LNCAP (cell line): ENCODE measurements at regions not wholly inside any gene's neighbourhood (a gene's known extent, or its start where the extent isn't known, plus 50 kb on each side); places are given as distances from the start of the nearest gene placed in this dataset.
A peak's percentile ranks its signal among the peaks of the same experiment; 100 is the strongest.

Source experiments
- CTCF ChIP-seq: fragments of 450-650 bp; IDR thresholded peaks from 2 replicates; pipeline ENCODE4 v1.5.1; 2017; ENCODE audit warnings: mild to moderate bottlenecking

DNA sequence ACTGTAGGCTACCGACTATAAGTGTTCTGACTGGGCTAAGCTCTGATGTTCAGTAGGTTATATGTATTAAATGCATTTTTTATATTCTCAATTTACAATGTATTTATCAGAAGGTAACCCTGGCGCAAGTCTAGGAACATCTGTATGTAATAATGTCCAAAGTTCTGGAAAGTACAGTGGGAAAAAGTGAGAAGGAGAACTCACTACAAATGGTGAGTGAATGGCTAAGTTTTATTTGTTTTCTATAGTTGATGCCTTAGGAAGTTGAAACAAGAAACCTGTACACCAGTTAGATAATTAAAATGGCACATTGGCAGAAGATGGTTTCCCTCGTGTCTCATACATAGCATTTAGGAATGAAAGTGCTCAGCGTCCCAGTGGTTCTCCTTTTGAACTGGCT is 333.4 kb upstream of the THRB start:
- no peak for TF ChIP-seq CTCF

GRCh38 chr3:24828551-24828950 is 333.9 kb upstream of the THRB start:
- TF ChIP-seq CTCF = no peak

DNA sequence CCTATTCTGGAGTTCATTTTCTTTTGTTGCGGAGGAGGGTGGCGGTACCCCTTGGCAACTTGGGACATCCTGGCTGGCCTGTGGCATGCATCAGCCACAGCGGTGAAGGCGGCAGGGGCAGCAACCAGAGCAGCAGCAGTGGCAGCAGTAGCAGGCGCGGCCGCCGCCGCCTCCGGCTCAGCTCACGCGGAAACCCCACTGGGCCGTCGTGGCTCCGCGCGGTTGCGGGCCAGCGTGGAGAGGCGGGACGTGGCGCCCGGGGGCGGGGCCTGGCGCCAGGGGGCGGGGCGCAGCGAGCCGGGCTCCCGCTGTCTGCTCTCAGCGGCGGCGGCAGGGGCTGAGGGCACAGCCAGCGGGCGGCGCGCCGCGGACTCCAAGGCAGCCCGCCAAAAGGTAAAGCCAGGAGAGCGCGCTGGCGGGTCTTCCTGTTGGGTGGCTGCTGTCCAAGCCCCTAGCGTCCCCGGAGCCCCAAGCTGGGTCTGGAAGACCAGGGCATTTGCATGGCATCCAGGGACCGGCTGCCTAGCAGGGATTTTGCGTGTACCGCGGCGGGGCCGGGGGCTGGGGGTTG is 334.4 kb upstream of the THRB start:
- TF ChIP-seq CTCF = peak; percentile 25; the same call in 1 of the 2 replicates

DNA sequence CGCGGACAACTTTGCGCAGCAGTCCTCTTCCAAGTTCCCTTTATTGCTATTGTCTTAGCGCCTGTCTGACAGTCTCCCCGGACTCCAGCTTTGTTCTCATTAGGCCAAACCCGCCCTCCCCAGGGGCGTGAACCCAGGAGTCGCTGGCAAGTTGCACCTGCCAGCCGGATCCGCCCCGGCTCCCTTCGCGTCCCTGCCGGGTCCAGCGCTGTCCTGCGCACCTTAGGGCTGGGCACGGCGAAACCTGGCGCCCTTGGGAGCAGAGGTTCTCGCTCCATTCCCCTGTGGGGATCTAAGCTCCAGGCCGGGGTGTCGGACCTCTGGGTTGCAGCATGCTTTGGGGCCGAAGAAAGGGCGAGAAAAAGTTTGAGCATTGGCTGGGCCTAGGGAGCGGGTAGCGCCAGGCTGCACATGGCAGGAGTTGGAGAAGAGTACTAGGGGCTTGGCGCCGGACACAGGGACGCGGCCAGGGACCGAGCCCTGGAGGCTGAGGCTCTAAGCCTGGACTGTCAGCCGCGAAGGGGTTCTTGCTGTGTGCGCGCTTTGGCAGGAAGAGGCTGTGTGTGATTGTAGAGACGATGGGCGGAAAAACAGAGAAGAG is 335.1 kb upstream of the THRB start:
- no peak for TF ChIP-seq CTCF

DNA sequence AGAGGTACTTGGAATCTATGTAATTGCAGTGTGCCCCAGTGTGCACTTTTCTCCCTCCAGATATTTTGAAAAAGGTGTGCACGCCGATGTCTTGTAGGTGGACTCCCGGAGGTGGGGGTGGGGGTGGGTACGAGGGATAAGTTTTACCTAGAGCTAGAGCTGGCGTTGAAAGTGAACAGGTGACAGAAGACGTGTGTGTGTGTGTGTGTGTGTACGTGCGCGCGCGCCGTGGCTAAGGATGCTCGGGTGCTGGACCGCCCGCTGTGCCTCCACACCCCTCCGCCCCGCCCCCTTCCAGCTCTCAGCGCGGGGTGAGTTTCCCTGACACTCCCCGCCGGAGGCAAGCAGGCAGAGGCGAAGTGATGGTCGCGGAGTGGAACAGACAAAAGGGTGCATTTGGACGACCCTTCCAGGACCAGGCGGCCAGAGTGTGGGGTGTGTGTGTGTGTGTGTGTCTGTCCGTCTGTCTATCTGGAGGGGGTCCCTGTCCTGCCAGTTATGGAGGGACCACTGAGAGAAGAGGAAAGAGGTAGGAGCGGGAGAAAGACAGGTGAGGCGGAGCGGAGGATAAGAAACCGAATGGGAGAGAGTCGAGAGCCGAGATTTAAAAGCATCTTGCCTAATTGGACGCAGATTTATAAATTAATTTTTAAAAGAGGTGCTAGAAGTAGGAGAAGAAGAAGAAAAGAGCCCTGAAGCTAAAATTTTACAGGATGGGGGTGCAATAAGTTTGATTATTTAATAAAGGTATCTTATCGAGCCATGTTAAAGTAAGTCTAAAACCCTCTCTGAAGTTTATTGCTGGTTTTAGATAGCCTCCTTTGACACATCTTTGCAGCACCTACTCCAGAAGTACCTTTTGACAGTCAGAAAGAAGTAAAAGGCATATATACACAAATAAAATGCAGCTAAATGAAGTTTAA is 335.8 kb upstream of the THRB start:
- no peak for TF ChIP-seq CTCF

- no peak for TF ChIP-seq CTCF
These were observed 336.6 kb upstream of the THRB start for GRCh38 chr3:24831221-24831620.

DNA sequence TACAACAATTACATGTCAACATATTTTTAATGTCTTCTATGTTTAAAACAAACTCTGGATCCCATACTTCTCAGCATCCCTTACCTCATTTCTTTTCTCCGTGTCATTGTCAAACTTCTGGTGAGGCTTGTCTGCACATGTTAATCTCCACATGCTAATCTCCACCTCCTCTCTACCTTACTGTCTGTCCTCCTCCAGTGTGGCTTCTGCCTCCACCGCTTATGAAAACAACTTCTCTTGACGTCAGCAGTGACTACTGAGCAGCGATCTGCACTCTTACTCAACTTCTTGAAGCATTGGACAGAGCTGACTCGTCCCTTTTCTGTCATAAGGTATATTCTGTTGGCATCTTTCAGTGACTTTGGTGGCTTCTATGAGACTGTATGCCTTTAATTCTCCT is 338.2 kb upstream of the THRB start:
- TF ChIP-seq CTCF = no peak
